ENCODE measurements at regions not wholly inside any gene's neighbourhood (a gene's known extent, or its start where the extent isn't known, plus 50 kb on each side); places are given as distances from the start of the nearest gene placed in this dataset.

DNA sequence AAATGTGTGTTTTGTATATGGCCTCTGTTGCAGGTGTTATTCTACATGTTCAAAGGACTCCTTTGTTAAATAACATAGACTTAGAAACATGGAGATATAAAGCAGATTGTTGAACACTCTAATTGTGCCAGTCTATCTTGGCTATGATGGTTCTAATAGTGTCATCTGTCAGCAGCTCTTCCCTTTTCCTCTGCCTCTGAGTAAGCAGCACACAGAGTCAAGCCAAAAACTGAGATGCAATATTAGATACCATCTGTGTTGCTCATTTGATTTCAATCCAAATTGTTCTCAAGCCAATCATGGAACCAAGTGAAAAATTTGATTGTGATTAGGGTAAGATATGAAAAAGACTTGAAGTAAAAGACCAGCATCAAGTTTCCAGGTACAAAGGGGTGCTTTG, 871.1 kb upstream of the MGAT4C start:
- no peak for TF ChIP-seq EZH2phosphoT487 (IDR thresholded peaks at IDR 0.05)
- TF ChIP-seq, protein P1, sequence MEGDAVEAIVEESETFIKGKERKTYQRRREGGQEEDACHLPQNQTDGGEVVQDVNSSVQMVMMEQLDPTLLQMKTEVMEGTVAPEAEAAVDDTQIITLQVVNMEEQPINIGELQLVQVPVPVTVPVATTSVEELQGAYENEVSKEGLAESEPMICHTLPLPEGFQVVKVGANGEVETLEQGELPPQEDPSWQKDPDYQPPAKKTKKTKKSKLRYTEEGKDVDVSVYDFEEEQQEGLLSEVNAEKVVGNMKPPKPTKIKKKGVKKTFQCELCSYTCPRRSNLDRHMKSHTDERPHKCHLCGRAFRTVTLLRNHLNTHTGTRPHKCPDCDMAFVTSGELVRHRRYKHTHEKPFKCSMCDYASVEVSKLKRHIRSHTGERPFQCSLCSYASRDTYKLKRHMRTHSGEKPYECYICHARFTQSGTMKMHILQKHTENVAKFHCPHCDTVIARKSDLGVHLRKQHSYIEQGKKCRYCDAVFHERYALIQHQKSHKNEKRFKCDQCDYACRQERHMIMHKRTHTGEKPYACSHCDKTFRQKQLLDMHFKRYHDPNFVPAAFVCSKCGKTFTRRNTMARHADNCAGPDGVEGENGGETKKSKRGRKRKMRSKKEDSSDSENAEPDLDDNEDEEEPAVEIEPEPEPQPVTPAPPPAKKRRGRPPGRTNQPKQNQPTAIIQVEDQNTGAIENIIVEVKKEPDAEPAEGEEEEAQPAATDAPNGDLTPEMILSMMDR (IDR thresholded peaks at IDR 0.05) = no peak
